Uterus (tissue), 2 donors: ENCODE measurements at regions not wholly inside any gene's neighbourhood (a gene's known extent, or its start where the extent isn't known, plus 50 kb on each side); places are given as distances from the start of the nearest gene placed in this dataset.

ENCODE experiments used
- POLR2A ChIP-seq, 2 donors: fragments of 450-650 bp; IDR thresholded peaks; one replicate each; pipeline ENCODE4 v1.6.1; 2016; ENCODE audit warnings: antibody characterized with exemption in 2 of 2, mild to moderate bottlenecking in 1 of 2, moderate library complexity in 1 of 2
- TF ChIP-seq, protein P1 (sequence below), 4 experiments: fragments of 200-600 bp in 2 of 4; fragments of 450-650 bp in 2 of 4; sonication (generic) in 2 of 4; IDR thresholded peaks; one replicate each; pipeline ENCODE4 v1.5.1; 2016 to 2019; ENCODE audit warnings: antibody characterized with exemption in 4 of 4, mild to moderate bottlenecking in 2 of 4, moderate library complexity in 1 of 4

DNA sequence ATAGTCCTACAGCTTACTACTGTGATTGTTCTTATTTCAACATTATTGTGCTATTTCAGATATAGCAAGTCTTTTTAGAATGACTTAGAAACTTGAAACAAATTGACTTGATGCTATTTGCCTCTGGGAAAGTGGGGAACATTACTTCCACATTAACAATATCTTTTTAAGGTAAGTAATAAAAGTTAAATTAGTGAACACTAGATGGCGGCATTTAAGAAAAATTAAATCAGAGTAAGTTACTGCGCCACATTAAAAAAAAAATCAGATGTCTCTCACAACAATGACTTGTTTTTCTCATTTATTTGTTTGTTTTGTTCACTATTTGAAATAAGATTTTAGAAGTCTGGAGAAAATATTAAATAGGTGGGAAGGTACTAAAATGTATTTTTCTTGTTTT, 1026.9 kb upstream of the SLIT2 start:
- TF ChIP-seq, protein P1, sequence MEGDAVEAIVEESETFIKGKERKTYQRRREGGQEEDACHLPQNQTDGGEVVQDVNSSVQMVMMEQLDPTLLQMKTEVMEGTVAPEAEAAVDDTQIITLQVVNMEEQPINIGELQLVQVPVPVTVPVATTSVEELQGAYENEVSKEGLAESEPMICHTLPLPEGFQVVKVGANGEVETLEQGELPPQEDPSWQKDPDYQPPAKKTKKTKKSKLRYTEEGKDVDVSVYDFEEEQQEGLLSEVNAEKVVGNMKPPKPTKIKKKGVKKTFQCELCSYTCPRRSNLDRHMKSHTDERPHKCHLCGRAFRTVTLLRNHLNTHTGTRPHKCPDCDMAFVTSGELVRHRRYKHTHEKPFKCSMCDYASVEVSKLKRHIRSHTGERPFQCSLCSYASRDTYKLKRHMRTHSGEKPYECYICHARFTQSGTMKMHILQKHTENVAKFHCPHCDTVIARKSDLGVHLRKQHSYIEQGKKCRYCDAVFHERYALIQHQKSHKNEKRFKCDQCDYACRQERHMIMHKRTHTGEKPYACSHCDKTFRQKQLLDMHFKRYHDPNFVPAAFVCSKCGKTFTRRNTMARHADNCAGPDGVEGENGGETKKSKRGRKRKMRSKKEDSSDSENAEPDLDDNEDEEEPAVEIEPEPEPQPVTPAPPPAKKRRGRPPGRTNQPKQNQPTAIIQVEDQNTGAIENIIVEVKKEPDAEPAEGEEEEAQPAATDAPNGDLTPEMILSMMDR (IDR thresholded peaks at IDR 0.05) = peak in 3 of 4 experiments; percentile 29 to 40 (median 40)
- no peak for TF ChIP-seq POLR2A (IDR thresholded peaks at IDR 0.05)
